ENCODE measurements at regions not wholly inside any gene's neighbourhood (a gene's known extent, or its start where the extent isn't known, plus 50 kb on each side); places are given as distances from the start of the nearest gene placed in this dataset.

GRCh38 chr7:47088329-47089067, 493.4 kb downstream of the TNS3 start:
- DNase-seq, result peak in 1 of 2 experiments; percentile 38

- DNase-seq, result no peak
Observed at GRCh38 chr7:47087866-47088265, 494.0 kb downstream of the TNS3 start.

DNA sequence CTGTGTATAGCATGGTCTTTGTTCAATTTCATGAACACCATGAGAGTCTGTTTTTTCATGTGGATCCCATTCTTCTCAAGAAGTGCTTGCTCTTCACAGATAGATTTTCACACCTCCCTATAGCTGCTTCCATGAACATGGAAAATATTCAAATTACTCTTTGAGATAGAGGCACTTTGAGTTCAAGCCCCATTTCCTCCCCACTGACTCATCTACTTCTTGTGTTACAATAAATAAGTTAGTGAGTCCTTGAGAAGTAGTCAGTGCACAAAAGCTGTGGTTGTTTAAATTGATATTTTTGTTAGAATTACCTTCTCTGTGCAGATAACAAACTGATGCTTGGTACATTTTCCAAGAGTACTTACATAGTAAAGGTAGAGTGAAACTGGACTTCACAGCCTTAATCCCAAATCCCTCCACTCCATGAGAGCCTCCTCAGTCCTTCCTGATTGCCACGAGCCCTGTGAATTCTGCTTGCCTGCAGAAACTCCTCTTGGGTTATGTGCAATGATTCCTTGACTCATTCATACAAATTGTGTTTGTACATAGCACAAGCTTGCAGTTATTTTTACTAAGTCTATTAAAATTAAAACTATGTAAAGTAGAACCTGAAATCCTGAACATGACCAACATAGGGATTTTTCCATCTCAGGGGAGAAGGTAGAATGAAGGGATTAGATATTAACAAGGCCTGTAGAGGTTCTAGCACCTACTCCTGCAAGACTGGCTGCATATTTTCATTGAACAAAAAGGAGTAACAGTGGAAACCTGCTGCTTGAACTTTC, 496.2 kb downstream of the TNS3 start:
- DNase-seq, result no peak

DNA sequence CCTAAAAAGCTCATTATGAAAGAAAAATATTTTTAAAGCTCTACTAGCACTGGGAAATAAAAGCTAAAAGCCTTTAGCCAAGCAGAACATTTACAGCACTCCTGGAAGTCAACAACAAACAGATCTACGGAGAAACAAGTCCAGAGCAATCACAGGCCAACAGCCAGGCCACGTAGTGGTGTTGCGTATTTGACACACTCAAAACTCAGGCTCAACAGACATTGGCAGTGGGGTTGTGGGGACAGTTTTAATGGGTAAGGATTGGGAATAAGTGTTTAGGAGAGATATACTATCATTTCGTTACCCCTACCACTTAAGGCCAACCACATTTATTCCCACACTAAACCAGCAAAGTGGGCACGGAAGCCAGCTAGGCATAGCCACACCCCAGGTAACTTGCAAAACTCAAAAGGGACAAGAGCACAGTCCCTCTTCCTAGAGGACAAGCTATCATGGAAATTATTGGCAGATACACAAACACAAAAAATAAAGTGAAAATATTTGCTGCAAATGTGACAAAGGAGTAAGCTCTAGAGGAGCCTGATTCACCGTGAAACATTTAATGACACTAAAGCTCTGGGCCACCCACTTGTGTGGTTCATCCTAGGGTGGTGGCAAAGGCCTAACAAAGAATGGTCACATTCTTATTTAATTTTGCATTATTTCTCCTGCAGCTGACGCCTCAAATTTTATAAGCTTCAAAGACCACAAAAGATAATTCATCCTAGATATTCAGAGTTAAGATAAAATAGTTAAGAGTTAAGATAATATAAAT, 498.2 kb downstream of the TNS3 start:
- DNase-seq, result no peak

DNA sequence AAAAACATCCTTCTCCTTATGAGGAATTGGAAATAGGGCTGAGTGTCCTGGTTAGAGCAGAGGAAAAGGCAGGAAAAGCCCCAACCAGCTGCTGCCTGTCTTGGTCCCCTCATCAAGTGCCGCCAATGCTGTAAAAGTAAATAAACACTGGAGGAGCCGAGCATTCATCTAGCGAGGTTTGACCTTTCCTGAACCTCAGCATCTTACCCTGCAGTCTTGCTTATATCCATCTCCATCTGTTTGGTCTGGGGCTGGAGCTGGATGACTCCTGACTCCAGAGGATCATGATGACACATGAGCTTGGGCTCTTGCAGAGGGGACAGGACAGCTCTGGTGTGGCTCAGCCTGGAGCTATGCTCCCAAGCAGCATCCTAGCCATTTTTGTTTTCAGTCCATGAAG, 501.1 kb downstream of the TNS3 start:
- DNase-seq, result no peak

- no peak for DNase-seq
Observed at GRCh38 chr7:47078241-47078640, 503.7 kb downstream of the TNS3 start.

DNA sequence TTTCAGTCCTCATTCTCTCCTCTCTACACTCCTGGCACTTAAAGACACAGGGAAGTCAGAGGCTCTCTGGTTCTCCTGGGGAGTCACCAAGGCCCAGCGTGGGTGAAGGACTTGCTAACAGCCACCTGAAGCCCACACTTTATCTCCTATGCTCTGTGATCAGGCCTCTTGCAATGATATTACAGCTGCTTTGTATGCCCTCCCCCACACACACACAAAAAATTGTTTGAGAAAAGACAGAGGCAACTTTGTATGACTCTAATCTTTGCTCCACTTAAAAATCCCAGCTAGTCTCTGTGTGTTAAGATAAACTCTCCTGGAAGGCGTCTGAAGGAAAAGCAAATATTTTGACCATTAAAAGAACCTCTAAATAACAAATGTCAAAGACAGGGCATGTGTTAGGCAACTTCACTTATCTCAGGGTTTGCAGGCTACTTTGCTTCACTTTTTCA, 507.2 kb downstream of the TNS3 start:
- no peak for DNase-seq

GRCh38 chr7:47073284-47073683, 508.6 kb downstream of the TNS3 start:
- no peak for DNase-seq

DNA sequence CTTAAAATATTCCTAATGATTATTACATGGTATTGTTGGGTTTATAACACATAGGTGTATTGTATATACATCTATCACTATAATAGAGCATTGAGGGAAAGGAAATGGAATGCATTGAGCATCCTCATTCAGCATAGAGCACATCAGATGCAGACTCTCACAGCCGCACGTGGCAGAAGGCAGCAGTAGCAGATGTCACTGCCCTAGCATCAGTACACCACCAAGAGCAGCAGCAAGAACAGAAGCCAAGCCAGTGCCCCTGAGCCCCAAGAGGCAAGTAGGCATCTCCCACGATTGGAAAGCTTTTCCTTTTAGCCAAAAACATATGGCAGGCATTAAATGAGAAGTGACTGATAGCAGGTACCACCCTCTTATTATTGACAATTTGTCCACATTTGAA, 510.0 kb downstream of the TNS3 start:
- no peak for DNase-seq

- DNase-seq, result no peak
Observed at GRCh38 chr7:47069385-47070076, 512.4 kb downstream of the TNS3 start.

- DNase-seq, result no peak
Observed at GRCh38 chr7:47066976-47067614, 514.8 kb downstream of the TNS3 start.

DNA sequence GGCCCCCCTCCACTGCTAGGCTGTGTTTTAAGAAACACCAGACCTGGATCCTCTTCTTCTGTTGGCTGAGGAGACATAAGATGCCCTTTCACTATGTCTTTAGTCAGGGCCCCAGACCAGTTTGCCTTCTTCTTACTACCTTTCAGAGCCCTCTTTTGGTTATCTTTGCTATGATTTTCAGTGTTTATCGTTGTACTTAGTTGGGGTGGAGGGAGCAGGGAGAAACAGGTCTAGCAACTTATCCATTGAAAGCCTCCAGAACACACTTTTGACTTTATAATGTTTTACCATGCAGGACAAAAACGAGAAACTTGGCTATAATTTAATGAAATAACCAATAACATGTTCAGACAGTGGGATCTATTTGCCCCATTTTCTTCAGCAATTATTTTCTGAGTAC, 525.2 kb downstream of the TNS3 start:
- DNase-seq, result no peak

DNA sequence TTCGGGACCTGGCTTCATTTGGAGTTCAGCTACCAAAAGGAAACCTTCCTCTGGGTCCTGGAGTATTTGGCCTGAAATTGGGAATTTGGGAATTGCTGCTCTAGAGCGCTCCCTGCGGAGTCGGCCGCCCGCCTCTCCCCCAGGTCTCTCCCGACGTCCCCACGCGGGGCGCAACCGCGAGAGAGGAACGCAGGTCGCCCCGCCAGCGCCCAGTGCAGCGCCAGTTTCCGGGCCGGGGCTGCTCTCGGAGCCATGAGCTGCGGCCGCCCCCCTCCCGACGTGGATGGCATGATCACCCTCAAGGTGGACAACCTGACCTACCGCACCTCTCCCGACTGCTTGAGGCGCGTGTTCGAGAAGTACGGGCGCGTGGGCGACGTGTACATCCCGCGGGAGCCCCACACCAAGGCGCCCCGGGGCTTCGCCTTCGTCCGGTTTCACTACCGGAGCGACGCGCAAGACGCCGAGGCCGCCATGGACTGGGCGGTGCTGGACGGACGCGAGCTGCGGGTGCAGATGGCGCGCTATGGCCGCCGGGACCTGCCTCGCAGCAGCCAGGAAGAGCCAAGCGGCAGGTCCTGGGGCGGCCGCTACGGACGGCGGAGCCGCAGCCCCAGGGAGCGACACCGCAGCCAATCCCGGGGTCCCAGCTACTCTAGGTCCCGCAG, 529.2 kb downstream of the TNS3 start:
- peak in 1 of 2 experiments; percentile 39 for DNase-seq

DNA sequence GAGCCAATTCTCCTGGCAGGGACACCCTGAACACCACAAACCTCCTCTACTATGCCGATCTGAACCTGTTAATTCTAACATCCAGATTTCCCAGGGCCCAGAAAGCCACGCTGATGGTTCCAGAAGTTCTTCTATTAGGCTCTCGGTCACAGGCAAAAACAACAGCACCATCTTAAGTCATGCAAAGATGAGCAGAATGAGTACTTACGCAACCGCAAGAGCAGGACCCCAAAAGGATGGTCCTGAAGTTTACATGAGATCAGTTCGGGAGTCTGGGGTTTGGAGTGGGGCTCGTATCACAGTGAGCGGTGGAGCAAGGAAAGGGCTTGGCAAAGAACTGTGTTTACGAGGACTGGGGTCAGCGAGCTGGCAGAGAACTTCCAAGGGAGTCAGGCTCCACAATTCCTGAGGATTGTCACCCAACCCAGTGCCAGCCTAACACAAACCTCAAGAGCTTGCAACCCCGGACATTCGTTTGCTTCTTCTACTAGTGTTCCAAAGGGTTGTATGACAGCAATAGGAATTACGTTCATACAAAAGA, 532.6 kb downstream of the TNS3 start:
- DNase-seq, result no peak

- DNase-seq, result no peak
Observed at GRCh38 chr7:47047384-47047783, 534.5 kb downstream of the TNS3 start.

DNA sequence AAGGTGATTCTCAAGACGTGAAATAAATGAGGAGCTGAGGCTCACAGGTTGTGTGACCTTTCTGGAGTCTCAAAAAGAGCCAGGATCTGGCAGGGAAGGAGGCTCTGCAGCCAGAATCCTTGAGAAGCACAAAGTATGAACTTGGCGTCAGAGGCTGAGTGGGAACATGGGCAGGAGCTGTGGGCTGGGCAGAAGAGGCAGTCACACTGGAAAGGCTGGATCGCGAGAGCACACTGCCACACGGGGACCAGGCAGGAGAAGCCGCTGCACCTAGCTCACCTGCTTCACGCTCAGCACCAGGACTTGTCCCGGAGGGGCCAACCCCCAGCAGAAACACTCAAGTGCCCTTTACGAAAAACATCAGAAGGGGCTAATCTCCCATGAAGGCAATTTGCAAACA, 535.0 kb downstream of the TNS3 start:
- no peak for DNase-seq

DNA sequence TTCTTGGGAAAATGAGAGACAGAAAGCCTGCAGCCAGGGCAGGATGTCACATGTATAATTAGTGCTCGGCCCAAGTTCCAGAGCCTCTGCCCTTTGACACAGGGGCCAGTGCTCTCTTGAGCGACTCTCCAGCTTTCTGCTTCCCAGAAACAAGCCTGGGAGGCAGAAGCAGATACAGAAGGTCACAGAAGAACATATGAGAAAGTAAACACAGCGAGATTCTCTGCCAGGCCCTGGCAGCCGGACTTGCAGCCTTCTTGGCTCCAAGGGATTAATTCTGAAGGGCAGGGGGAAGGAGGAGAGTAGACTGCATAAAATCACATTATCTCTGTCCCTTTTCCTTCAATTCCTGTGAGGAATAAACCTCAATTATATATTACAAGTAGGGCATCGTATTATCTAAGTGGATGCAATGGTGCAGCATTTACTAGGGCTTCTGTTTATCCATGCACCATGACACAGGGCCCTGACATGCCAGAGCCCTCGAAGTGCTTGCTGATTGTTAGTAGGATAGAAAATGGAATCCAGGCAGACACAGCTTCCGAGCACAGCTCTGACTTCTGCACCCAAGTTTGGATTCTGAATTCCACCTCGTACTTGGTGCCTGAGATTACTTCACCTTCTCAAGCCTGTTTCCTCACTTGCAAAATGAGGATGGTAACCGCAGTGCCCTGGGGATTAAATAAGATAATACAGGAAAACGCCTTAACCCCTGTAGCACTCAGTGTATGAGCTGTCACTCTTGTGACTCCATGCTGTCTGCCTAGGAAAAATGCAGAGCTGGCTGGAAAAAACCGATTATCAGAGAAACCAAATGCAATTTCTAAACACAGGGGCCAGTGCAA, 536.5 kb downstream of the TNS3 start:
- no peak for DNase-seq

- no peak for DNase-seq
Observed at GRCh38 chr7:47044625-47045024, 537.3 kb downstream of the TNS3 start.

GRCh38 chr7:47043304-47043703, 538.6 kb downstream of the TNS3 start:
- no peak for DNase-seq

DNA sequence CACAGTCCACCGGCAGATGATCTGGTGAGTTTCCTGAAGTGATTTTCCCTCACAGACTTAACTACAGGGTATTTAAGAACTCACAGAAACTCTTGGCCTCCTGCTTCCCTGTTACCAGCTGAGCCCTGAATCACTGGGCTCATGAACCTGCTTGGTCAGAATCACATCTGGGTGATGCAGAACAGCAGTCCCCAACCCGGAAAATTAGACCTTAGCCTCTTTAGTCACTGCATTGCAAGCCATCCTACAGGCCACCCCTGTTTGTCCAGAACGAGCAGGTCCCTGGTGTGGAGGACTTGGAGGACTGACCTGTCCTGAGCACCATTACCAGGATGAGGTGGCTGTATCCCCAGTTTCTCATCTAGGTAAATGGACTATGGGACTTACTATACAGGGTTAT, 539.2 kb downstream of the TNS3 start:
- no peak for DNase-seq

Measured in SW 1271 (cell line).